NT2/D1 (cell line): ENCODE measurements at regions not wholly inside any gene's neighbourhood (a gene's known extent, or its start where the extent isn't known, plus 50 kb on each side); places are given as distances from the start of the nearest gene placed in this dataset.
A peak's percentile ranks its signal among the peaks of the same experiment; 100 is the strongest.

Experiments used
- DNase-seq: peaks from one replicate; pipeline ENCODE4 v3.0.0-alpha.2; 2011; ENCODE audit warnings: low read depth, low spot score
- H3K27me3 ChIP-seq: 2 replicates; pipeline ENCODE4 v1.6.0; 2011; ENCODE audit warnings: mild to moderate bottlenecking; ENCODE audit not compliant: insufficient read length, insufficient read depth
- H3K36me3 ChIP-seq: 2 replicates; pipeline ENCODE4 v1.6.1; 2011; ENCODE audit warnings: mild to moderate bottlenecking, low read length, mixed read lengths; ENCODE audit not compliant: insufficient read depth, insufficient read length
- H3K4me1 ChIP-seq: 2 replicates; pipeline ENCODE4 v1.5.1; 2011; ENCODE audit not compliant: insufficient read depth, insufficient read length
- H3K4me3 ChIP-seq: 2 replicates; pipeline ENCODE4 v1.5.1; 2011; ENCODE audit warnings: low read depth; ENCODE audit not compliant: insufficient read length
- H3K9ac ChIP-seq: 2 replicates; pipeline ENCODE4 v1.6.0; 2011; ENCODE audit warnings: low read depth; ENCODE audit not compliant: insufficient read length
- H3K9me3 ChIP-seq: 2 replicates; pipeline ENCODE4 v1.5.1; 2011; ENCODE audit warnings: mild to moderate bottlenecking, low read length; ENCODE audit not compliant: insufficient read depth
- SUZ12 ChIP-seq: IDR thresholded peaks from 2 replicates; pipeline ENCODE4 v1.6.1; 2011; ENCODE audit not compliant: insufficient read length, insufficient read depth; ENCODE audit errors: extremely low read depth
- YY1 ChIP-seq: IDR thresholded peaks from 2 replicates; pipeline ENCODE4 v1.6.1; 2011; ENCODE audit not compliant: insufficient read length, insufficient read depth
- ZNF274 ChIP-seq: IDR thresholded peaks from 2 replicates; pipeline ENCODE4 v1.6.1; 2011; ENCODE audit warnings: mild to moderate bottlenecking, low read depth, low read length

DNA sequence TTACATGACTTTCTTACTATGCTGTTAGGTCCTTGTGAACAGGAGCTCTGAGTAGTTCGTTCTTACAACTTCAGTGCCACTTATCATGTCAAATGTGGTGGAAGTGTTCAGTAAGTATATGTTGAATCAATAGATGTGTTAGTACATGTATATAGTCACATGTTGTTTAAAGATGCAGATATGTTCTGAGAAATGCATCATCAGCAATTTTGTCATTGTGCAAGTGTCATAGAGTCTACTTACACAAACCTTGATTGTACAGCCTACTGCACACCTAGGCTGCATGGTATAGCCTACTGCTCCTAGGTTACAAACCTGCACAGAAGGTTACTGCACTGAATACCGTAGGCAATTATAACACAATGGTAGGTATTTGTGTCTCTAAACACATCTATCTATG, 174.8 kb downstream of the GPR37 start:
- no peaks in the 10 kb centered on the region for H3K9me3 ChIP-seq
- no peaks in the 10 kb centered on the region for H3K4me1 ChIP-seq
- H3K9ac ChIP-seq: no peak overlapping the region
- DNase-seq: no peak
- TF ChIP-seq SUZ12: no peak
- no peak for TF ChIP-seq YY1
- no peak for TF ChIP-seq ZNF274
- H3K27me3 ChIP-seq: no peaks in the 10 kb centered on the region
- no peaks in the 10 kb centered on the region for H3K36me3 ChIP-seq
- H3K4me3 ChIP-seq: no peak overlapping the region

DNA sequence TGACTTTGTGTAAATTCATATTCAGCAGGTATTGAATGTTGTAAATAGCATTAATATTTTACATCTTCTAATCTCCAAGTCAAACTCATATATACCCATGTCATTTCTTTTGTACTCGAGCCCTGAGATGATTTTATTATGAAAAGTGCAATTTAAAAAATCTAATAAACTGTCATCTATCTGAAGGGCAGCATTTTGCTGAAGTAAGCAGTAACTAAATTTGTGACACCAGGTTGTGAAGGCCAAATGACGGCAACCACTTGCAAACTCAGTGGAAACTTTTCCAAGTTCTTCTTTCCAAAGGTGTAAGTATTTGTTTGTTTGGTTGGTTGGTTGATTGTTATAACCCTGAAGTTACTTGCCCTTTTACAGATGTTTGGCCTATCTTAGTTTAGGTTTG, 188.3 kb downstream of the GPR37 start:
- TF ChIP-seq YY1: no peak

DNA sequence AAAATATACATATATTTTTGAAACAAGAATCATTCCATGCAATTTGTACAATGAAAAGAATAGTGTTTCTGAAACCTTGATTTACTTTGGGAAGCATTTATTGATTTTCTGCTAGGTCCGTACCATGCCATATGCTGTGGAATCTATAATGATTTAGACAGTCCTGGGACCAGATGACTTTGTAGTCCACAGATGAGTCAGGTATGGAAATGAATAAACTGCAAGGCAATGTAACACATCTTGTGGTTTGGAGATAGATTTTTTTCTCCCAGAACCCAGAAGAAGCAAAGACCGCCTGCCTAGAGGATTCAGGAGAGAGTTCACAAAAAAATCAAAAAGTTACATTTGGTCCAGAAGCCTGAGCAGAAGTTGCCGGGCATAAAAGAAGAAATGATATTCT, 190.4 kb downstream of the GPR37 start:
- H3K9me3 ChIP-seq: no peaks in the 10 kb centered on the region
- no peaks in the 10 kb centered on the region for H3K36me3 ChIP-seq
- TF ChIP-seq ZNF274: no peak
- TF ChIP-seq SUZ12: no peak
- no peak for TF ChIP-seq YY1
- DNase-seq: no peak
- H3K27me3 ChIP-seq: no peaks in the 10 kb centered on the region
- H3K4me3 ChIP-seq: no peak overlapping the region
- H3K9ac ChIP-seq: no peak overlapping the region
- H3K4me1 ChIP-seq: no peaks in the 10 kb centered on the region

More for the DNA sequence above, 188.3 kb downstream of the GPR37 start:
- Histone ChIP-seq H3K4me1 (no peaks in the 10 kb centered on the region), H3K27me3 (no peaks in the 10 kb centered on the region), H3K9me3 (no peaks in the 10 kb centered on the region), H3K36me3 (no peaks in the 10 kb centered on the region), H3K9ac (no peak overlapping the region), H3K4me3 (no peak overlapping the region)
- DNase-seq: no peak

DNA sequence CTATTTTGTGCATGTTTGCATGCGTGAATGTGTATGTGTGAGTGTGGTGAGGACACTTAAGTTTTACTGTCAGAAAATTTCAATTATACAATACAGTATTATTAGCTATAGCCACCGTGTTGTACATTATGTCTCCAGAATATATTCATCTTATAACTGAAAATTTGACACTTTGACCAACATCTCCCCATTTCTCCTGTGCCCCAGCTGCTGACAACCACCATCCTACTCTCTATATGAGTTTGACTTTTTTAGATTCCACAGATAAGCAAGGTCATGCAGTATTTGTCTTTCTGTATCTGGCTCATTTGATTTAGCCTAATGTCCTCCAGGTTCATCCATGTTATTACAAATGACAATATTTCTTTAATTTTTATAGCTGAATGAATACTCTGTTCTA, 195.0 kb downstream of the GPR37 start:
- Histone ChIP-seq H3K9me3 (no peaks in the 10 kb centered on the region), H3K4me1 (no peaks in the 10 kb centered on the region), H3K9ac (no peak overlapping the region), H3K36me3 (no peaks in the 10 kb centered on the region), H3K27me3 (no peaks in the 10 kb centered on the region), H3K4me3 (no peak overlapping the region)
- DNase-seq: no peak
- TF ChIP-seq ZNF274 (no peak), SUZ12 (no peak), YY1 (no peak)

DNA sequence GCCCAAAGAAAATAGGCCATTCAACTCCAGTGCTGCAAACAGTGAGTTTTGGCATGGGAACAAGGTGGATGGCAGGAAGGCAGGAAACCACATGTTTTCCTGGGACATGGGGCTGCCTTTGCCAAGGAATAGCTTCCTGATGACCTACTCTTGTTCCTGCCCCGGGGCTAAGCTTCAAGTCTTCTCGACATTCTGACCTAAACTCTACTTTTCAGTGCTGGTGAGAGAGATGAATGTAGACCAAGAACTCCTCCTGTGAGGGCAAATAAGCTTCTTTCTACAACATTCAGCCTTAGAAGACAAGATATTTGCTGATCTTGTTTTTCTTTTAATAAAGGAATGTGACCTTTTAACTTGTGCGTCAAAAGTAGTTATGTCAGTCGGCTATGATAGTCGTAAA, 199.0 kb downstream of the GPR37 start:
- Histone ChIP-seq H3K9me3 (no peaks in the 10 kb centered on the region), H3K27me3 (no peaks in the 10 kb centered on the region), H3K9ac (no peak overlapping the region), H3K4me3 (no peak overlapping the region), H3K36me3 (no peaks in the 10 kb centered on the region), H3K4me1 (no peaks in the 10 kb centered on the region)
- DNase-seq: peak; percentile 46
- TF ChIP-seq YY1 (no peak), ZNF274 (no peak), SUZ12 (no peak)

DNA sequence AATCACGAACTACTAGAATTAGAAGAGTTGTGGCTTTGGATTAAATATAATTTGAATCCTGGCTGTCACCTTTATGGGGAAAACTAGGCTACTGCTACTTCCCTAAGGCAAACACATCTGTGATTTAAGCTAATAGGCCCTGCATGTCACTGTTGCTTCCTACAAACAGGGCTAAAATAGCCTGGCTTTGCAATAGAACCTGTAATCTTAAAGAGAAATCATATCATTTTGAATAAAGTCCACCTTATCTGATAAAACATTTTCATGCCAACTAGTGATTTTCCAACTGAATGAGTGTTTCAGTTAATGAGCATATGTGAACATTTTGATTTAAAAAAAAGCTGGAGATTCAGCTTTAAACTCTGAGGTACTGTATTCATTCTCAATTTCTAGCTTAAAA, 208.0 kb downstream of the GPR37 start:
- Histone ChIP-seq H3K9me3 (no peaks in the 10 kb centered on the region), H3K4me1 (no peaks in the 10 kb centered on the region), H3K9ac (no peak overlapping the region), H3K36me3 (no peaks in the 10 kb centered on the region), H3K27me3 (no peaks in the 10 kb centered on the region), H3K4me3 (no peak overlapping the region)
- TF ChIP-seq YY1 (no peak), ZNF274 (no peak), SUZ12 (no peak)
- DNase-seq: no peak

DNA sequence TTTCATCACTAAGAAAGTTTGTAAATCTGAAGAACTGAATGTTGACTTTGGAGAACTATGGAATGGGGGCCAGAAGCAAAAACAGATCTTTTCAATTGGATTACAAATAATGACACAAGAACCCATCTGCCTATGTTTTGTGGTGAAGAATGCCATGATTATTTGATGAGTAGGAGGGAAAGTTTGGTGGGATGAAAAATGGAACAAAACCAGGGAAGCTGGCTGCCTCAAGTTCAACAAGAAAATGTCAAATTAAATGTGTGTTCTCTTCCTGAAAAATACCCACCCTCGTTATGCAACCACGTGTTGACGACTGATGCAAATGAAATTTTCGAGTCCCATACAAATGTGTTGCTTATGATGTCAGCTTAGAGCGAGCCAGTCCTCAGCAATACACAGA, 208.5 kb downstream of the GPR37 start:
- Histone ChIP-seq H3K36me3 (no peaks in the 10 kb centered on the region), H3K4me1 (no peaks in the 10 kb centered on the region), H3K9ac (no peak overlapping the region), H3K27me3 (no peaks in the 10 kb centered on the region), H3K9me3 (no peaks in the 10 kb centered on the region), H3K4me3 (no peak overlapping the region)
- no peak for TF ChIP-seq SUZ12
- TF ChIP-seq YY1: no peak
- TF ChIP-seq ZNF274: no peak
- no peak for DNase-seq

DNA sequence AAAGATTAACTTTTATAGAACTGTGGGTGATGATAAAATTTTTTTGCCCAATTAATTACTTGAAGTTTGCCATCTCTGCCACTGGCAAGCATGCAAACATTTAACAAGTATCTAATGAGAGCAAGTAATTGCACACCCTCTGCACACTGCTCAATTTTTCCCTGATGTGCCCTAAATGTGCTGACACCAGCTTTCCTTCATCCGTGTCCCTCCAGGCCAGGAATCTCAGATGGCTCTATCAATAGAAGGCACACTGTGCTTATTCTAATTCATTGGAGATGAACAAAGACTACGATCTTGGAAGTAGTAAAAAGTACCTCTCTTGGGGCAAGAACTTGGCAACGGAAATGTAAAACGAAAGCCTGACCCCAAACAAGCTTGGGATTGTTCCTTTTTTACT, 212.1 kb downstream of the GPR37 start:
- H3K4me3 ChIP-seq: no peak overlapping the region
- no peak for DNase-seq
- no peaks in the 10 kb centered on the region for H3K9me3 ChIP-seq
- no peaks in the 10 kb centered on the region for H3K36me3 ChIP-seq
- H3K9ac ChIP-seq: no peak overlapping the region
- H3K27me3 ChIP-seq: no peaks in the 10 kb centered on the region
- no peaks in the 10 kb centered on the region for H3K4me1 ChIP-seq
- TF ChIP-seq YY1 (no peak), SUZ12 (no peak), ZNF274 (no peak)
